GM12891 (cell line): ENCODE measurements at regions not wholly inside any gene's neighbourhood (a gene's known extent, or its start where the extent isn't known, plus 50 kb on each side); places are given as distances from the start of the nearest gene placed in this dataset.

Experiments
- DNase-seq: peaks from one replicate; pipeline ENCODE4 v3.0.0; 2011; ENCODE audit warnings: low spot score; ENCODE audit not compliant: insufficient read length
- FAIRE-seq: peaks from 2 replicates; lab custom pipeline; 2011; peaks lifted over from hg19 to GRCh38; lab: Jason Lieb, UNC
- PAX5 ChIP-seq: IDR thresholded peaks from 2 replicates; pipeline ENCODE4 v1.6.1; 2011; ENCODE audit warnings: low read length, moderate library complexity, mild to moderate bottlenecking; ENCODE audit not compliant: insufficient read depth, severe bottlenecking
- POLR2A ChIP-seq: IDR thresholded peaks from 2 replicates; pipeline ENCODE4 v1.6.1; 2011; ENCODE audit warnings: low read depth, low read length, control low read depth
- POLR2AphosphoS5 ChIP-seq: IDR thresholded peaks from 2 replicates; pipeline ENCODE4 v1.6.1; 2011; ENCODE audit warnings: low read depth, low read length, control low read depth
- POU2F2 ChIP-seq: IDR thresholded peaks from 2 replicates; pipeline ENCODE4 v1.6.1; 2011; ENCODE audit warnings: low read depth, mild to moderate bottlenecking, control low read depth, low read length, moderate library complexity
- SPI1 ChIP-seq: IDR thresholded peaks from 2 replicates; pipeline ENCODE4 v1.6.1; 2011; ENCODE audit warnings: low read depth, low read length, control low read depth
- TAF1 ChIP-seq: IDR thresholded peaks from 2 replicates; pipeline ENCODE4 v1.6.1; 2011; ENCODE audit warnings: low read depth, low read length, control low read depth

- TF ChIP-seq POLR2A, result no peak
- TF ChIP-seq POU2F2, result no peak
- no peak for TF ChIP-seq TAF1
- TF ChIP-seq SPI1, result no peak
- TF ChIP-seq PAX5, result no peak
- TF ChIP-seq POLR2AphosphoS5, result no peak
- DNase-seq, result no peak
- FAIRE-seq, result no peak
These were observed 151.7 kb upstream of the ANKH start for GRCh38 chr5:15023266-15023665.

GRCh38 chr5:15021266-15022046, 149.9 kb upstream of the ANKH start:
- FAIRE-seq, result no peak
- TF ChIP-seq POU2F2 (no peak), TAF1 (no peak), POLR2A (no peak), PAX5 (no peak), SPI1 (no peak), POLR2AphosphoS5 (no peak)
- no peak for DNase-seq

- no peak for TF ChIP-seq POLR2A
- no peak for TF ChIP-seq SPI1
- TF ChIP-seq PAX5, result no peak
- TF ChIP-seq POU2F2, result no peak
- TF ChIP-seq TAF1, result no peak
- TF ChIP-seq POLR2AphosphoS5, result no peak
- DNase-seq, result no peak
- FAIRE-seq, result no peak
These were observed 149.2 kb upstream of the ANKH start for GRCh38 chr5:15020736-15021135.

- DNase-seq (no peak), FAIRE-seq (no peak)
- no peak for TF ChIP-seq PAX5
- no peak for TF ChIP-seq SPI1
- no peak for TF ChIP-seq POLR2A
- TF ChIP-seq POLR2AphosphoS5, result no peak
- TF ChIP-seq POU2F2, result no peak
- TF ChIP-seq TAF1, result no peak
These were observed 143.2 kb upstream of the ANKH start for GRCh38 chr5:15014809-15015208.

GRCh38 chr5:15013654-15014463, 142.3 kb upstream of the ANKH start:
- no peak for DNase-seq

GRCh38 chr5:15012061-15012460, 140.5 kb upstream of the ANKH start:
- no peak for DNase-seq
- FAIRE-seq, result no peak
- TF ChIP-seq TAF1, result no peak
- no peak for TF ChIP-seq POLR2A
- TF ChIP-seq POU2F2, result no peak
- TF ChIP-seq PAX5, result no peak
- TF ChIP-seq SPI1, result no peak
- TF ChIP-seq POLR2AphosphoS5, result no peak

More at GRCh38 chr5:15013654-15014463, 142.3 kb upstream of the ANKH start:
- no peak for TF ChIP-seq POLR2A
- no peak for TF ChIP-seq TAF1
- TF ChIP-seq POU2F2, result no peak
- TF ChIP-seq SPI1, result no peak
- no peak for TF ChIP-seq POLR2AphosphoS5
- TF ChIP-seq PAX5, result no peak
- no peak for FAIRE-seq

- DNase-seq (no peak), FAIRE-seq (no peak)
- TF ChIP-seq POLR2AphosphoS5 (no peak), POU2F2 (no peak), TAF1 (no peak), POLR2A (no peak), PAX5 (no peak), SPI1 (no peak)
These were observed 139.4 kb upstream of the ANKH start for GRCh38 chr5:15010936-15011335.

GRCh38 chr5:15009420-15009819, 137.8 kb upstream of the ANKH start:
- TF ChIP-seq POLR2A (no peak), PAX5 (no peak), TAF1 (no peak), SPI1 (no peak), POU2F2 (no peak), POLR2AphosphoS5 (no peak)
- DNase-seq (no peak), FAIRE-seq (no peak)

GRCh38 chr5:15008921-15009320, 137.3 kb upstream of the ANKH start:
- TF ChIP-seq TAF1 (no peak), POU2F2 (no peak), SPI1 (no peak), POLR2A (no peak), PAX5 (no peak), POLR2AphosphoS5 (no peak)
- FAIRE-seq (no peak), DNase-seq (no peak)
